HCT116 (cell line): ENCODE measurements at regions not wholly inside any gene's neighbourhood (a gene's known extent, or its start where the extent isn't known, plus 50 kb on each side); places are given as distances from the start of the nearest gene placed in this dataset.

Experiments
- ATAC-seq: fragments of 200-7000 bp; cut with Tn5 transposase; 2 replicates; pipeline ENCODE4 v1.9.1; 2020; ENCODE audit warnings: mild to moderate bottlenecking, moderate library complexity
- BruUV-seq: library from RNA; stranded (reverse); fragments of 400-500 nt; replicated peaks from 2 replicates; lab custom pipeline; 2021; lab: Mats Ljungman, UMichigan
- CTCF ChIA-PET: fragments of 300-600 bp; sonication (Branson Sonifier 250); formaldehyde crosslinking; loops from one replicate; lab custom pipeline; 2021; ENCODE audit warnings: antibody characterized with exemption; lab: Charles Lee
- POLR2A ChIA-PET: fragments of 300-600, 350-600 bp; sonication (Branson Sonifier 250); formaldehyde crosslinking; loops from one replicate; lab custom pipeline; 2021; ENCODE audit warnings: antibody characterized with exemption; lab: Charles Lee
- RAD21 ChIA-PET, 2 experiments: fragments of 300-600 bp; sonication (Branson Sonifier 250); formaldehyde crosslinking; loops; one replicate each; lab custom pipeline; 2023; ENCODE audit warnings: low total read pairs in 2 of 2; ENCODE audit not compliant: uncharacterized antibody in 2 of 2, unreplicated experiment in 2 of 2, low non-redundant PET in 1 of 2; lab: Charles Lee
- DNase-seq: peaks from one replicate; pipeline ENCODE4 v3.0.0-alpha.2; 2010; ENCODE audit warnings: low read depth, low spot score
- H2AFZ ChIP-seq: fragments of 200-600 bp; shearing (Covaris generic), sonication (generic); 2 replicates; pipeline ENCODE4 v1.6.1; 2017; ENCODE audit warnings: low read depth, mixed run types, mixed read lengths, antibody characterized with exemption, low read length; ENCODE audit not compliant: poor library complexity, severe bottlenecking
- H3K27ac ChIP-seq: 2 replicates; pipeline ENCODE4 v1.5.1; 2012; ENCODE audit warnings: low read depth, low read length
- H3K27me3 ChIP-seq: fragments of 200-600 bp; sonication (generic); 2 replicates; pipeline ENCODE4 v1.6.1; 2016; ENCODE audit warnings: mixed run types, low read length, mixed read lengths; ENCODE audit not compliant: insufficient read depth
- H3K36me3 ChIP-seq, 2 experiments: fragments of 200-500 bp in 1 of 2; fragments of 200-600 bp in 1 of 2; sonication (Bioruptor generic) in 1 of 2; sonication (generic) in 1 of 2; 2 replicates each; pipeline versions ENCODE4 v1.5.1 to v1.6.1; 2014 to 2016; ENCODE audit warnings: low read length in 2 of 2, inconsistent platforms in 1 of 2, mixed read lengths in 1 of 2, mixed run types in 1 of 2; ENCODE audit not compliant: insufficient read depth in 2 of 2, control insufficient read depth in 1 of 2
- H3K4me1 ChIP-seq, 2 experiments: fragments of 200-600 bp in 1 of 2; sonication (generic) in 1 of 2; 2 replicates each; pipeline versions ENCODE4 v1.5.1 to v1.6.1; 2012 to 2017; ENCODE audit warnings: low read length in 2 of 2, inconsistent platforms in 1 of 2, mild to moderate bottlenecking in 1 of 2, mixed read lengths in 1 of 2, mixed run types in 1 of 2, moderate library complexity in 1 of 2; ENCODE audit not compliant: insufficient read depth in 2 of 2, control insufficient read depth in 1 of 2
- H3K4me2 ChIP-seq: fragments of 200-600 bp; sonication (generic); 2 replicates; pipeline ENCODE4 v1.6.1; 2017; ENCODE audit warnings: mixed run types, low read length, mixed read lengths
- H3K4me3 ChIP-seq, 2 experiments: fragments of 200-600 bp in 1 of 2; sonication (generic) in 1 of 2; replicated peaks in 1 of 2; 2 replicates each; pipeline ENCODE4 v1.5.1; 2011 to 2016; ENCODE audit warnings: low read length in 2 of 2, control low read depth in 1 of 2, low read depth in 1 of 2, mild to moderate bottlenecking in 1 of 2, mixed read lengths in 1 of 2, mixed run types in 1 of 2
- H3K79me2 ChIP-seq: fragments of 200-600 bp; sonication (generic); 2 replicates; pipeline ENCODE4 v1.6.1; 2017; ENCODE audit warnings: mild to moderate bottlenecking, mixed run types, low read length, moderate library complexity, mixed read lengths; ENCODE audit not compliant: insufficient read depth
- H3K9ac ChIP-seq: fragments of 200-600 bp; sonication (generic); 2 replicates; pipeline ENCODE4 v1.6.1; 2016; ENCODE audit warnings: low read length, mixed read lengths
- H3K9me2 ChIP-seq: fragments of 200-600 bp; sonication (generic), shearing (Covaris generic); 2 replicates; pipeline ENCODE4 v1.6.1; 2017; ENCODE audit warnings: mixed run types, mild to moderate bottlenecking, moderate library complexity; ENCODE audit not compliant: insufficient read depth
- H3K9me3 ChIP-seq, 2 experiments: fragments of 200-500 bp in 1 of 2; fragments of 200-600 bp in 1 of 2; sonication (Bioruptor generic) in 1 of 2; sonication (generic) in 1 of 2; 2 replicates each; pipeline ENCODE4 v1.6.1; 2014 to 2017; ENCODE audit warnings: low read length in 2 of 2, mixed read lengths in 2 of 2, inconsistent platforms in 1 of 2, low read depth in 1 of 2, mild to moderate bottlenecking in 1 of 2, mixed run types in 1 of 2, moderate library complexity in 1 of 2; ENCODE audit not compliant: control insufficient read depth in 1 of 2, insufficient read depth in 1 of 2
- H4K20me1 ChIP-seq: fragments of 200-600 bp; sonication (generic), shearing (Covaris generic); 2 replicates; pipeline ENCODE4 v1.6.1; 2017; ENCODE audit warnings: mixed run types, mild to moderate bottlenecking, moderate library complexity; ENCODE audit not compliant: insufficient read depth
- ELF1 ChIP-seq: IDR thresholded peaks from 2 replicates; pipeline ENCODE4 v1.6.1; 2012; ENCODE audit warnings: low read depth, borderline replicate concordance
- JUND ChIP-seq: IDR thresholded peaks from 2 replicates; pipeline ENCODE4 v1.6.1; 2012
- intact Hi-C: fragments of 100-400 bp; cut with micrococcal nuclease; formaldehyde crosslinking; loops from 2 replicates; pipeline ENCODE4 v1.10.0; 2022
- TF ChIP-seq, protein P1 (sequence below): IDR thresholded peaks from 2 replicates; pipeline ENCODE4 v1.6.1; 2012
- TF ChIP-seq, protein P2 (sequence below): IDR thresholded peaks from 2 replicates; pipeline ENCODE4 v1.6.1; 2011; ENCODE audit warnings: mild to moderate bottlenecking, low read length, moderate library complexity; ENCODE audit not compliant: insufficient replicate concordance; ENCODE audit errors: extremely low read depth

DNA sequence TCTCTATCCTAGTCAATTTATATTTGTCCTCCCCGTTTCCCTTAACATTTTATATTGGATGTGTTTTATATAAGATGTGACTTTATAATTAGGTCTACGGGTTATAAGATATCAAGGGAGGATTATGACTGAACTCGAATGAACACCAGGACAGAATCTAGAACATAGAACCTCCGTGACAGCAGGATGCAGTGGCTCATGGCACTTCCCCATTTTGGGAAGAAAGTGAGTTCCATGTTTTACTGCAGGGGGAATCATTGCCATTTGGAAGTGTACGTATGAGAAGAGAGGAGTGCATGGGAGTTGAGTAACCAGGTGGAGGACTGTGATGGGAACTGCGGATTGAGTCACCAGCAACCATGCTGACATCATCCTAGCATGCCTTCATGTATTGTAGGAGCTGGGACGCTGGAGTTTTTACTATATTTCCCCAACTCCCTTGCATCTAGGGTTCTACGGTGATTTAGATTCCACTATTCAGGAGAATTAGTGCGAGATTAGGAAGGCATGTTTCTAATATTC lies 56.1 kb upstream of the FOXC1 start:
- TF ChIP-seq JUND = no peak
- TF ChIP-seq, protein P1, sequence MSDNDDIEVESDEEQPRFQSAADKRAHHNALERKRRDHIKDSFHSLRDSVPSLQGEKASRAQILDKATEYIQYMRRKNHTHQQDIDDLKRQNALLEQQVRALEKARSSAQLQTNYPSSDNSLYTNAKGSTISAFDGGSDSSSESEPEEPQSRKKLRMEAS = no peak
- TF ChIP-seq ELF1 = no peak
- no peak overlapping the region for H3K4me3 ChIP-seq

DNA sequence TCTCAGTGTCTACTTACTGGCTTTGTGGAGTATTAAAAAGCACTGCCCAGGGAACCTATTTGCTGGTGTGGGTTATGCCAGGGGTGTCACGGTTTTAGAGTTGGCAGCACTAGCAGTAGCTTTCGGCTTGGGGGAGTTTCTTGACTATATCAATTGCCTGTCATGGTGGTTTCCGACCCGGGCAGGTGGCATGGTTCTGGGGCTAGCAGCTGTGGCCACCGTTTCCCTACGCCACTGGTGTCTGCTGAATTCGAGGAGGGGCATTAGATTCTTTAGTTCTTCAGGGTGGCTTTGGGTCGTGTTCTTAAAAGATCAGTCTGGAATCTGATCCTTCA lies 55.6 kb upstream of the FOXC1 start:
- no peak for ATAC-seq
- Histone ChIP-seq H3K27me3 (no peaks in the 10 kb centered on the region), H3K36me3 (no peaks in the 10 kb centered on the region), H4K20me1 (no peaks in the 10 kb centered on the region), H3K4me3 (no peak overlapping the region), H3K4me1 (0 out of 4 replicates have a peak, but pooled peaks cover 0 to 3% of the 10 kb centered on the region in 2 experiments), H3K9ac (no peak overlapping the region), H3K27ac (no peak overlapping the region), H2AFZ (no peak overlapping the region), H3K9me2 (no peaks in the 10 kb centered on the region), H3K79me2 (no peaks in the 10 kb centered on the region), H3K9me3 (no peaks in the 10 kb centered on the region), H3K4me2 (no peak overlapping the region)
- no TSS peak for BruUV-seq
- TF ChIP-seq, protein P2, sequence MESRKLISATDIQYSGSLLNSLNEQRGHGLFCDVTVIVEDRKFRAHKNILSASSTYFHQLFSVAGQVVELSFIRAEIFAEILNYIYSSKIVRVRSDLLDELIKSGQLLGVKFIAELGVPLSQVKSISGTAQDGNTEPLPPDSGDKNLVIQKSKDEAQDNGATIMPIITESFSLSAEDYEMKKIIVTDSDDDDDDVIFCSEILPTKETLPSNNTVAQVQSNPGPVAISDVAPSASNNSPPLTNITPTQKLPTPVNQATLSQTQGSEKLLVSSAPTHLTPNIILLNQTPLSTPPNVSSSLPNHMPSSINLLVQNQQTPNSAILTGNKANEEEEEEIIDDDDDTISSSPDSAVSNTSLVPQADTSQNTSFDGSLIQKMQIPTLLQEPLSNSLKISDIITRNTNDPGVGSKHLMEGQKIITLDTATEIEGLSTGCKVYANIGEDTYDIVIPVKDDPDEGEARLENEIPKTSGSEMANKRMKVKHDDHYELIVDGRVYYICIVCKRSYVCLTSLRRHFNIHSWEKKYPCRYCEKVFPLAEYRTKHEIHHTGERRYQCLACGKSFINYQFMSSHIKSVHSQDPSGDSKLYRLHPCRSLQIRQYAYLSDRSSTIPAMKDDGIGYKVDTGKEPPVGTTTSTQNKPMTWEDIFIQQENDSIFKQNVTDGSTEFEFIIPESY = no peak
- TF ChIP-seq JUND = no peak
- intact Hi-C loops = no loop called here
- ChIA-PET CTCF (no interaction called here), RAD21 (no interaction called here), POLR2A (no interaction called here)
- no peak for DNase-seq

More for the DNA sequence above, 56.1 kb upstream of the FOXC1 start:
- H3K9me3 ChIP-seq = no peaks in the 10 kb centered on the region
- no peak for DNase-seq
- H3K36me3 ChIP-seq = no peaks in the 10 kb centered on the region
- no peaks in the 10 kb centered on the region for H3K9me2 ChIP-seq
- intact Hi-C loops = no loop called here
- no peak overlapping the region for H2AFZ ChIP-seq
- 0 out of 4 replicates have a peak, but pooled peaks cover 0 to 3% of the 10 kb centered on the region in 2 experiments for H3K4me1 ChIP-seq
- ChIA-PET POLR2A (no interaction called here), RAD21 (no interaction called here), CTCF (no interaction called here)
- H3K79me2 ChIP-seq = no peaks in the 10 kb centered on the region
- no TSS peak for BruUV-seq
- H4K20me1 ChIP-seq = no peaks in the 10 kb centered on the region
- no peak overlapping the region for H3K4me2 ChIP-seq
- H3K27ac ChIP-seq = no peak overlapping the region
- no peak for ATAC-seq
- H3K9ac ChIP-seq = no peak overlapping the region
- no peaks in the 10 kb centered on the region for H3K27me3 ChIP-seq
